Neuronal stem cell (in vitro differentiated cells): ENCODE measurements at regions not wholly inside any gene's neighbourhood (a gene's known extent, or its start where the extent isn't known, plus 50 kb on each side); places are given as distances from the start of the nearest gene placed in this dataset.

Source experiments
- DNase-seq: peaks from one replicate; pipeline ENCODE4 v3.0.0-alpha.2; 2013; ENCODE audit warnings: low spot score
- H2AFZ ChIP-seq: one replicate; pipeline ENCODE4 v1.6.1; 2013; ENCODE audit warnings: mild to moderate bottlenecking, low read length, inconsistent platforms
- H2AK5ac ChIP-seq: 2 replicates; pipeline ENCODE4 v1.6.1; 2013; ENCODE audit warnings: low read depth, mild to moderate bottlenecking, inconsistent platforms, low read length, moderate library complexity, mixed read lengths
- H2BK120ac ChIP-seq: 2 replicates; pipeline ENCODE4 v1.6.1; 2013; ENCODE audit warnings: low read depth, mild to moderate bottlenecking, inconsistent platforms, low read length, moderate library complexity, mixed read lengths
- H2BK12ac ChIP-seq: one replicate; pipeline ENCODE4 v1.6.1; 2013; ENCODE audit warnings: low read length, inconsistent platforms
- H2BK15ac ChIP-seq: 2 replicates; pipeline ENCODE4 v1.6.1; 2013; ENCODE audit warnings: mild to moderate bottlenecking, low read length, inconsistent platforms, mixed read lengths
- H2BK5ac ChIP-seq: one replicate; pipeline ENCODE4 v1.6.1; 2013; ENCODE audit warnings: inconsistent platforms, mild to moderate bottlenecking, low read length, moderate library complexity
- H3K14ac ChIP-seq: one replicate; pipeline ENCODE4 v1.6.1; 2013; ENCODE audit warnings: low read length, inconsistent platforms
- H3K18ac ChIP-seq: 2 replicates; pipeline ENCODE4 v1.6.1; 2013; ENCODE audit warnings: low read length, inconsistent platforms
- H3K23ac ChIP-seq: 2 replicates; pipeline ENCODE4 v1.6.1; 2013; ENCODE audit warnings: low read depth, mild to moderate bottlenecking, mixed read lengths, low read length, inconsistent platforms; ENCODE audit not compliant: poor library complexity
- H3K27ac ChIP-seq: replicated peaks from 3 replicates; pipeline ENCODE4 v1.5.1; 2013; ENCODE audit warnings: low read length, inconsistent platforms
- H3K27me3 ChIP-seq, 3 experiments: 2 replicates each; pipeline ENCODE4 v1.6.1; 2013; ENCODE audit warnings: low read length in 3 of 3, mild to moderate bottlenecking in 2 of 3, inconsistent platforms in 1 of 3, low read depth in 1 of 3, mixed read lengths in 1 of 3, moderate library complexity in 1 of 3; ENCODE audit not compliant: control insufficient read depth in 3 of 3, insufficient read depth in 3 of 3
- H3K36me3 ChIP-seq, 2 donors: replicated peaks in 1 of 2; 2 replicates each; pipeline ENCODE4 v1.6.1; 2013; ENCODE audit warnings: low read length in 2 of 2; ENCODE audit not compliant: control insufficient read depth in 2 of 2, insufficient read depth in 2 of 2
- H3K4ac ChIP-seq: 2 replicates; pipeline ENCODE4 v1.6.1; 2013; ENCODE audit warnings: inconsistent platforms, mild to moderate bottlenecking, low read length, moderate library complexity
- H3K4me1 ChIP-seq, 2 donors: 1 replicate in 1 of 2; 2 replicates in 1 of 2; pipeline ENCODE4 v1.6.1; 2013; ENCODE audit warnings: low read length in 2 of 2, low read depth in 1 of 2; ENCODE audit not compliant: control insufficient read depth in 2 of 2, insufficient read depth in 1 of 2
- H3K4me2 ChIP-seq: one replicate; pipeline ENCODE4 v1.6.1; 2013; ENCODE audit warnings: mild to moderate bottlenecking, low read length, inconsistent platforms; ENCODE audit not compliant: insufficient read depth, poor library complexity, severe bottlenecking
- H3K4me3 ChIP-seq, 2 donors: 2 replicates each; pipeline ENCODE4 v1.5.1; 2013; ENCODE audit warnings: low read length in 2 of 2, mild to moderate bottlenecking in 2 of 2, inconsistent platforms in 1 of 2, moderate library complexity in 1 of 2
- H3K79me1 ChIP-seq: one replicate; pipeline ENCODE4 v1.6.1; 2013; ENCODE audit warnings: low read depth, mild to moderate bottlenecking, inconsistent platforms, low read length, moderate library complexity
- H3K9ac ChIP-seq: one replicate; pipeline ENCODE4 v1.6.1; 2013; ENCODE audit warnings: mild to moderate bottlenecking, low read depth, low read length, inconsistent platforms; ENCODE audit not compliant: poor library complexity
- H3K9me3 ChIP-seq, 2 donors: replicated peaks in 1 of 2; 2 replicates each; pipeline versions ENCODE3 to v1.6.1; 2013; ENCODE audit warnings: low read length in 2 of 2, mild to moderate bottlenecking in 2 of 2, inconsistent platforms in 1 of 2, low read depth in 1 of 2, mixed read lengths in 1 of 2, moderate library complexity in 1 of 2; ENCODE audit not compliant: control insufficient read depth in 2 of 2, insufficient read depth in 1 of 2
- H4K8ac ChIP-seq: one replicate; pipeline ENCODE4 v1.6.1; 2013; ENCODE audit warnings: low read depth, mild to moderate bottlenecking, inconsistent platforms, low read length, moderate library complexity
- H4K91ac ChIP-seq: one replicate; pipeline ENCODE4 v1.6.1; 2013; ENCODE audit warnings: low read length, low read depth, mild to moderate bottlenecking, inconsistent platforms; ENCODE audit not compliant: poor library complexity
- WGBS, 2 donors: extraction: QIAGEN DNeasy Blood & Tissue Kit; methylation state at CpG; one replicate each; pipeline ENCODE4 v1.1.7; 2013; ENCODE audit warnings: missing lambda C conversion rate in 2 of 2, mixed read lengths in 1 of 2; ENCODE audit not compliant: insufficient read length in 2 of 2, insufficient replicate concordance in 1 of 2; ENCODE audit errors: extremely low coverage in 2 of 2; 5-methylcytosine and 5-hydroxymethylcytosine counted together

GRCh38 chr4:14607578-14607977, 394.7 kb upstream of the CPEB2 start:
- Histone ChIP-seq H3K4ac (no peak overlapping the region), H3K9me3 (no peaks in the 10 kb centered on the region), H4K8ac (no peak overlapping the region), H3K27ac (no peak overlapping the region), H2BK5ac (no peak overlapping the region), H3K18ac (no peak overlapping the region), H2BK120ac (no peak overlapping the region), H3K4me1 (no peaks in the 10 kb centered on the region), H2AK5ac (no peak overlapping the region), H3K4me2 (no peak overlapping the region), H3K14ac (no peak overlapping the region), H3K36me3 (no peaks in the 10 kb centered on the region), H4K91ac (no peak overlapping the region), H3K27me3 (no peaks in the 10 kb centered on the region), H3K79me1 (no peaks in the 10 kb centered on the region), H3K4me3 (no peak overlapping the region), H2BK15ac (no peak overlapping the region), H3K9ac (no peak overlapping the region), H2BK12ac (no peak overlapping the region), H3K23ac (no peak overlapping the region), H2AFZ (no peak overlapping the region)
- DNase-seq, result no peak
- no CpG with 5 or more reads among the region's 2 CpGs for WGBS, 2 donors

GRCh38 chr4:14608630-14609029, 393.7 kb upstream of the CPEB2 start:
- no peak overlapping the region for H3K9ac ChIP-seq
- no peaks in the 10 kb centered on the region for H3K36me3 ChIP-seq
- no peak overlapping the region for H2BK15ac ChIP-seq
- H2BK12ac ChIP-seq, result no peak overlapping the region
- H2BK120ac ChIP-seq, result no peak overlapping the region
- no peak overlapping the region for H3K4me2 ChIP-seq
- no peak overlapping the region for H3K14ac ChIP-seq
- DNase-seq, result no peak
- no peak overlapping the region for H3K4me3 ChIP-seq
- no peak overlapping the region for H4K8ac ChIP-seq
- no peak overlapping the region for H2AFZ ChIP-seq
- H3K27ac ChIP-seq, result no peak overlapping the region
- no peak overlapping the region for H2AK5ac ChIP-seq
- no peak overlapping the region for H4K91ac ChIP-seq
- no peaks in the 10 kb centered on the region for H3K9me3 ChIP-seq
- H3K79me1 ChIP-seq, result no peaks in the 10 kb centered on the region
- no peaks in the 10 kb centered on the region for H3K27me3 ChIP-seq
- H2BK5ac ChIP-seq, result no peak overlapping the region
- H3K18ac ChIP-seq, result no peak overlapping the region
- H3K23ac ChIP-seq, result no peak overlapping the region
- H3K4me1 ChIP-seq, result no peaks in the 10 kb centered on the region
- H3K4ac ChIP-seq, result no peak overlapping the region

GRCh38 chr4:14614840-14615239, 387.4 kb upstream of the CPEB2 start:
- H3K4me2 ChIP-seq, result no peak overlapping the region
- H3K4me1 ChIP-seq, result no peaks in the 10 kb centered on the region
- no peak overlapping the region for H2BK5ac ChIP-seq
- no peak overlapping the region for H2BK120ac ChIP-seq
- H3K27ac ChIP-seq, result no peak overlapping the region
- no peak overlapping the region for H2BK12ac ChIP-seq
- no peak overlapping the region for H2BK15ac ChIP-seq
- no peak overlapping the region for H3K4ac ChIP-seq
- WGBS, 2 donors, result no CpG with 5 or more reads among the region's 4 CpGs
- no peak overlapping the region for H3K4me3 ChIP-seq
- H3K79me1 ChIP-seq, result no peaks in the 10 kb centered on the region
- H3K36me3 ChIP-seq, result no peaks in the 10 kb centered on the region
- H4K91ac ChIP-seq, result no peak overlapping the region
- no peak overlapping the region for H3K18ac ChIP-seq
- no peaks in the 10 kb centered on the region for H3K27me3 ChIP-seq
- no peak overlapping the region for H2AFZ ChIP-seq
- no peak overlapping the region for H4K8ac ChIP-seq
- H2AK5ac ChIP-seq, result no peak overlapping the region
- H3K23ac ChIP-seq, result no peak overlapping the region
- DNase-seq, result no peak
- no peak overlapping the region for H3K14ac ChIP-seq
- no peaks in the 10 kb centered on the region for H3K9me3 ChIP-seq
- H3K9ac ChIP-seq, result no peak overlapping the region

- Histone ChIP-seq H3K79me1 (no peaks in the 10 kb centered on the region), H4K8ac (no peak overlapping the region), H3K4me1 (peaks cover 0 to 3% of the 10 kb centered on the region in 2 donors), H3K9me3 (no peaks in the 10 kb centered on the region), H2AK5ac (no peak overlapping the region), H3K27ac (no peak overlapping the region), H2BK120ac (no peak overlapping the region), H3K18ac (no peak overlapping the region), H3K9ac (no peak overlapping the region), H3K4me3 (no peak overlapping the region), H3K36me3 (no peaks in the 10 kb centered on the region), H3K23ac (no peak overlapping the region), H4K91ac (no peak overlapping the region), H3K14ac (no peak overlapping the region), H3K4me2 (no peak overlapping the region), H2BK5ac (no peak overlapping the region), H2BK12ac (no peak overlapping the region), H2AFZ (no peak overlapping the region), H2BK15ac (no peak overlapping the region), H3K4ac (no peak overlapping the region), H3K27me3 (no peaks in the 10 kb centered on the region)
- DNase-seq, result no peak
- 100% methylated on average over 2 of the region's 3 CpGs; no CpG with 5 or more reads in 1 of the 2 donors for WGBS, 2 donors
Observed at GRCh38 chr4:14615671-14616070, 386.6 kb upstream of the CPEB2 start.
